Upper lobe of left lung (tissue), 6 donors: ENCODE measurements at regions not wholly inside any gene's neighbourhood (a gene's known extent, or its start where the extent isn't known, plus 50 kb on each side); places are given as distances from the start of the nearest gene placed in this dataset.
A peak's percentile ranks its signal among the peaks of the same experiment; 100 is the strongest.

ENCODE experiments used
- ATAC-seq, 2 donors: fragments of 200-7000 bp; cut with Tn5 transposase; one replicate each; pipeline ENCODE4 v1.9.1; 2022; ENCODE audit warnings: mild to moderate bottlenecking in 2 of 2, moderate library complexity in 2 of 2; ENCODE audit not compliant: low FRiP score in 2 of 2
- DNase-seq, 2 donors: peaks; one replicate each; pipeline ENCODE4 v3.0.0-alpha.2; 2019 to 2020
- H3K27ac ChIP-seq, 4 donors: fragments of 200-600 bp; sonication (generic); one replicate each; pipeline ENCODE4 v1.5.1; 2016 to 2019
- H3K27me3 ChIP-seq, 4 donors: fragments of 200-600 bp; sonication (generic); one replicate each; pipeline ENCODE4 v1.5.1; 2017 to 2019
- H3K36me3 ChIP-seq, 4 donors: fragments of 200-600 bp; sonication (generic); one replicate each; pipeline ENCODE4 v1.5.1; 2016 to 2019
- H3K4me1 ChIP-seq, 4 donors: fragments of 200-600 bp; sonication (generic); one replicate each; pipeline ENCODE4 v1.5.1; 2018 to 2019
- H3K4me3 ChIP-seq, 4 donors: fragments of 200-600 bp; sonication (generic); one replicate each; pipeline ENCODE4 v1.5.1; 2017 to 2019; ENCODE audit warnings: mild to moderate bottlenecking in 2 of 4, moderate library complexity in 1 of 4
- H3K9me3 ChIP-seq, 4 donors: fragments of 200-600 bp; sonication (generic); one replicate each; pipeline ENCODE4 v1.5.1; 2018 to 2019
- CTCF ChIP-seq, 6 experiments: fragments of 450-650 bp in 4 of 6; fragments of 200-600 bp in 2 of 6; sonication (generic) in 2 of 6; IDR thresholded peaks; one replicate each; pipeline ENCODE4 v1.5.1; 2016 to 2019; ENCODE audit warnings: antibody characterized with exemption in 6 of 6
- EP300 ChIP-seq, 4 donors: sonication (generic); formaldehyde crosslinking; IDR thresholded peaks; one replicate each; pipeline ENCODE4 v1.5.1; 2017; ENCODE audit warnings: antibody characterized with exemption in 4 of 4, control low read depth in 2 of 4
- POLR2A ChIP-seq, 4 donors: fragments of 450-650 bp; IDR thresholded peaks; one replicate each; pipeline ENCODE4 v1.5.1; 2016 to 2017; ENCODE audit warnings: antibody characterized with exemption in 4 of 4, mild to moderate bottlenecking in 2 of 4
- POLR2AphosphoS5 ChIP-seq, 2 donors: sonication (generic); formaldehyde crosslinking; IDR thresholded peaks; one replicate each; pipeline ENCODE4 v1.5.1; 2017; ENCODE audit warnings: antibody characterized with exemption in 2 of 2
- WGBS, 2 donors: methylation state at CpG; one replicate each; pipeline ENCODE4 v1.1.5; 2017 to 2018; 5-methylcytosine and 5-hydroxymethylcytosine counted together
- donor health status: DM: no; HTN: no; CAD: no; lungs with moderate emphysema.
- donor health status: DM: no; HTN: yes; CAD: no; lungs with severe emphysema.

DNA sequence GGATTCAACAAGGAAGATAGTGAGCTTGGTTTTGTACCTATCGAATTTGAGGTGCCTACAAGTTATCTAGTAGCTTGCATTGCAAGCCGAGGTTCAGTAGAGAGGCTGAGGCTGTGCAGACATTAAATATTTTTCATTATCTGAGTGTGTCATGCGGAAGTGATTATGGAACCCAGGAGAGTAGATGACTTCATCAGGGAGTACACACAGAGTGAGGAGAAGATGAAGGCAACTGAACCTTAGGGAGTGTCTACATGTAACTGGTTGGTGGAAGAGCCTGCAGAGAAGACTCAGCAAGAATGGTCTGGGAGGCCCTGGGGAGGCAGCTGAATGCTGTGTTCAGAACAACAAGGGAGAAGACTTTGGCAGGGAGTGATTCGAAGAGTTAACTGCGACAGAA, 393.9 kb downstream of the ARHGEF28 start:
- ATAC-seq (peak; percentile 34 to 62), DNase-seq (no peak)
- Histone ChIP-seq H3K9me3 (no peaks in the 10 kb centered on the region), H3K4me3 (no peak overlapping the region), H3K36me3 (no peaks in the 10 kb centered on the region), H3K27me3 (no peaks in the 10 kb centered on the region), H3K27ac (peak overlapping the region in 2 of 4 donors; percentile 33 to 35), H3K4me1 (peaks cover 0 to 10% (median 3%) of the 10 kb centered on the region in 4 donors)
- 81 to 88% methylated on average over 5 of the region's 5 CpGs for WGBS, 2 donors
- TF ChIP-seq CTCF (IDR thresholded peaks at IDR 0.05) (no peak), POLR2AphosphoS5 (IDR thresholded peaks at IDR 0.05) (no peak), POLR2A (IDR thresholded peaks at IDR 0.05) (no peak), EP300 (IDR thresholded peaks at IDR 0.05) (no peak)

- no peaks in the 10 kb centered on the region for H3K27me3 ChIP-seq
- DNase-seq (no peak), ATAC-seq (peak in 1 of 2 donors; percentile 53)
- 74 to 94% methylated on average over 3 of the region's 3 CpGs for WGBS, 2 donors
- H3K4me1 ChIP-seq, result peaks cover 0 to 10% (median 3%) of the 10 kb centered on the region in 4 donors
- no peak for TF ChIP-seq POLR2A (IDR thresholded peaks at IDR 0.05)
- no peak for TF ChIP-seq EP300 (IDR thresholded peaks at IDR 0.05)
- TF ChIP-seq CTCF (IDR thresholded peaks at IDR 0.05), result no peak
- no peak for TF ChIP-seq POLR2AphosphoS5 (IDR thresholded peaks at IDR 0.05)
- no peaks in the 10 kb centered on the region for H3K36me3 ChIP-seq
- H3K9me3 ChIP-seq, result no peaks in the 10 kb centered on the region
- no peak overlapping the region for H3K27ac ChIP-seq
- H3K4me3 ChIP-seq, result no peak overlapping the region
Observed at GRCh38 chr5:74017786-74018211, 391.8 kb downstream of the ARHGEF28 start.

GRCh38 chr5:74017112-74017511, 391.1 kb downstream of the ARHGEF28 start:
- TF ChIP-seq CTCF (IDR thresholded peaks at IDR 0.05), result no peak
- no peak for TF ChIP-seq POLR2AphosphoS5 (IDR thresholded peaks at IDR 0.05)
- no peak for TF ChIP-seq POLR2A (IDR thresholded peaks at IDR 0.05)
- no peak for TF ChIP-seq EP300 (IDR thresholded peaks at IDR 0.05)
- Histone ChIP-seq H3K27me3 (no peaks in the 10 kb centered on the region), H3K9me3 (no peaks in the 10 kb centered on the region), H3K4me3 (no peak overlapping the region), H3K4me1 (peaks cover 0 to 10% (median 3%) of the 10 kb centered on the region in 4 donors), H3K36me3 (no peaks in the 10 kb centered on the region), H3K27ac (no peak overlapping the region)
- ATAC-seq, result no peak
- 42 to 53% methylated on average over 2 of the region's 2 CpGs for WGBS, 2 donors
- DNase-seq, result no peak

DNA sequence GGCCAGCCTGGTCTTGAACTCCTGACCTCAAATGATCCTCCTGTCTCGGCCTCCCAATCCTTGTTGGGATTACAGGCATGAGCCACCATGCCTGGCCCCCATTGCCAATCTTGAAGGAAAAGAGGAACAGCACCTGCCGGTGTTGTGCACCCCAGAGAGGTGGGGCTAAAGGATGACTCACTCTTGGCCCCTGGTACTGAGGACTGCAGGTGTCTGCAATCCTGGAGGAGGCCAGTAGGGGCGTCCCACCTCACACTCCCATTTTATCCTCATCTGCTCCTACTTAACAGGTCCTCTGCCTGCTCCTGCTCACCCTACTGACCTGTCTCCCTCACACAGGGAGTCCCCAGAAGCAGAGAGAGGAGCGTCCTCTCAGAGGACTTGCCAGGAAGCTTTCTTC, 390.4 kb downstream of the ARHGEF28 start:
- DNase-seq, result no peak
- Histone ChIP-seq H3K27me3 (no peaks in the 10 kb centered on the region), H3K4me3 (no peak overlapping the region), H3K9me3 (no peaks in the 10 kb centered on the region), H3K36me3 (no peaks in the 10 kb centered on the region), H3K4me1 (peaks cover 0 to 10% (median 3%) of the 10 kb centered on the region in 4 donors), H3K27ac (no peak overlapping the region)
- TF ChIP-seq POLR2AphosphoS5 (IDR thresholded peaks at IDR 0.05) (no peak), CTCF (IDR thresholded peaks at IDR 0.05) (no peak), EP300 (IDR thresholded peaks at IDR 0.05) (no peak), POLR2A (IDR thresholded peaks at IDR 0.05) (no peak)
- ATAC-seq, result no peak
- 70 to 78% methylated on average over 3 to 4 of the region's 4 CpGs for WGBS, 2 donors

- H3K36me3 ChIP-seq, result no peaks in the 10 kb centered on the region
- TF ChIP-seq POLR2A (IDR thresholded peaks at IDR 0.05) (no peak), POLR2AphosphoS5 (IDR thresholded peaks at IDR 0.05) (no peak), CTCF (IDR thresholded peaks at IDR 0.05) (no peak), EP300 (IDR thresholded peaks at IDR 0.05) (no peak)
- peaks cover 0 to 6% (median 2%) of the 10 kb centered on the region in 4 donors for H3K4me1 ChIP-seq
- WGBS, 2 donors, result 92 to 100% methylated on average over 1 of the region's 1 CpG
- no peak overlapping the region for H3K27ac ChIP-seq
- DNase-seq, result no peak
- ATAC-seq, result no peak
- no peaks in the 10 kb centered on the region for H3K9me3 ChIP-seq
- no peak overlapping the region for H3K4me3 ChIP-seq
- no peaks in the 10 kb centered on the region for H3K27me3 ChIP-seq
Observed at GRCh38 chr5:74015716-74016115, 389.7 kb downstream of the ARHGEF28 start.
